ENCODE measurements at regions not wholly inside any gene's neighbourhood (a gene's known extent, or its start where the extent isn't known, plus 50 kb on each side); places are given as distances from the start of the nearest gene placed in this dataset.

- H3K14ac ChIP-seq (replicated peaks; ENCODE audit: low read depth, low read length) = no peak overlapping the region
- no peak overlapping the region for H2AK9ac ChIP-seq (replicated peaks; ENCODE audit: low read depth, low read length, poor library complexity)
- H2AFZ ChIP-seq (replicated peaks; ENCODE audit: low read length, poor library complexity) = no peak overlapping the region
- H3K36me3 ChIP-seq (ENCODE audit: control insufficient read depth, insufficient read depth, low read length) = no peaks in the 10 kb centered on the region
- H3K9me1 ChIP-seq (ENCODE audit: insufficient read depth, low read length) = no peaks in the 10 kb centered on the region
- H3K18ac ChIP-seq (ENCODE audit: low read depth, low read length) = no peak overlapping the region
- intact Hi-C loops (cut with micrococcal nuclease) = no loop called here
- no peak overlapping the region for H4K91ac ChIP-seq (ENCODE audit: insufficient read depth, low read depth, low read length)
- no peak overlapping the region for H3K4me2 ChIP-seq (ENCODE audit: low read depth, low read length)
- no peaks in the 10 kb centered on the region for H3K79me1 ChIP-seq (ENCODE audit: low read depth in 1 of 2, low read length in 2 of 2)
- H3K56ac ChIP-seq (ENCODE audit: extremely low read depth, insufficient read depth, low read length) = no peak overlapping the region
- H3K27me3 ChIP-seq (ENCODE audit: control insufficient read depth, insufficient read depth, low read length) = no peaks in the 10 kb centered on the region
- BruUV-seq (replicated peaks) = no TSS peak
- no peak overlapping the region for H3K23ac ChIP-seq (ENCODE audit: low read depth, low read length)
- H3K9me3 ChIP-seq (ENCODE audit: control insufficient read depth, insufficient read depth, low read length) = no peaks in the 10 kb centered on the region
- no peak overlapping the region for H2AK5ac ChIP-seq (ENCODE audit: low read depth, low read length)
- no peak overlapping the region for H2BK15ac ChIP-seq (ENCODE audit: low read depth, low read length)
- WGBS, 2 experiments (ENCODE audit: extremely low coverage in 2 of 2, insufficient read length in 1 of 2) = no CpG with 5 or more reads among the region's 2 CpGs
- dilution Hi-C loops (cut with HindIII; ENCODE audit: low sequenced_read_pairs, unreplicated experiment) = no loop called here
- ATAC-seq (ENCODE audit: low read depth) (no peak), DNase-seq (no peak)
- H3K27ac ChIP-seq (ENCODE audit: insufficient read depth, low read length) = no peak overlapping the region
- H2BK5ac ChIP-seq (ENCODE audit: low read depth, low read length, poor library complexity, severe bottlenecking) = no peak overlapping the region
- TF ChIP-seq MXI1 (IDR thresholded peaks at IDR 0.05; ENCODE audit: borderline replicate concordance, low read depth, low read length) (no peak), BHLHE40 (IDR thresholded peaks at IDR 0.05; ENCODE audit: low read depth, low read length) (no peak), USF2 (IDR thresholded peaks at IDR 0.05; ENCODE audit: low read depth, low read length) (no peak), FOS (IDR thresholded peaks at IDR 0.05; ENCODE audit: low read depth, low read length) (no peak), SMC3 (IDR thresholded peaks at IDR 0.05; ENCODE audit: low read depth, low read length) (no peak), MAFK (IDR thresholded peaks at IDR 0.05; ENCODE audit: low read depth, low read length) (no peak), NFE2L2 (IDR thresholded peaks at IDR 0.05; ENCODE audit: low read depth, low read length) (no peak), CEBPB (IDR thresholded peaks at IDR 0.05; ENCODE audit: low read depth, low read length) (no peak), CTCF (conservative IDR thresholded peaks at IDR 0.05; ENCODE audit: low read depth, low read length) (no peak), RCOR1 (IDR thresholded peaks at IDR 0.05; ENCODE audit: insufficient replicate concordance, low read length) (no peak), MAZ (IDR thresholded peaks at IDR 0.05; ENCODE audit: borderline replicate concordance, low read depth, low read length) (no peak), RFX5 (IDR thresholded peaks at IDR 0.05; ENCODE audit: low read depth, low read length) (no peak), ELK1 (IDR thresholded peaks at IDR 0.05; ENCODE audit: borderline replicate concordance, low read depth, low read length) (no peak), CHD1 (IDR thresholded peaks at IDR 0.05; ENCODE audit: low read depth, low read length) (no peak)
- no peak overlapping the region for H3K4me3 ChIP-seq (ENCODE audit: insufficient read depth, low read depth, low read length)
- H4K20me1 ChIP-seq (ENCODE audit: insufficient read depth, low read length) = no peaks in the 10 kb centered on the region
- no peak overlapping the region for H2BK120ac ChIP-seq (ENCODE audit: low read depth, low read length)
- ChIA-PET POLR2A (ENCODE audit: unreplicated experiment) (no interaction called here), CTCF (no interaction called here)
- no peak overlapping the region for H2BK20ac ChIP-seq (ENCODE audit: low read depth, low read length)
- no peak overlapping the region for H4K5ac ChIP-seq (ENCODE audit: low read depth, low read length)
- no peaks in the 10 kb centered on the region for H3K4me1 ChIP-seq (ENCODE audit: control insufficient read depth, insufficient read depth, low read length)
- no peak overlapping the region for H3K9ac ChIP-seq (ENCODE audit: low read depth, low read length)
- no peak overlapping the region for H3K4ac ChIP-seq (ENCODE audit: low read depth, low read length)
- no peak overlapping the region for H4K8ac ChIP-seq (ENCODE audit: low read depth in 2 of 2, low read length in 2 of 2)
- in situ Hi-C loops (cut with MboI; ENCODE audit: low sequenced_read_pairs) = no loop called here
Measured at GRCh38 chr18:27712066-27712465, 464.9 kb downstream of the CDH2 start.
